ENCODE measurements at regions not wholly inside any gene's neighbourhood (a gene's known extent, or its start where the extent isn't known, plus 50 kb on each side); places are given as distances from the start of the nearest gene placed in this dataset.

GRCh38 chr20:42020316-42020715 lies 402.1 kb upstream of the CHD6 start:
- DNase-seq (ENCODE audit: low spot score): no peak

GRCh38 chr20:42018979-42019378 lies 400.8 kb upstream of the CHD6 start:
- DNase-seq (ENCODE audit: low spot score): no peak

GRCh38 chr20:42010090-42010489 lies 391.9 kb upstream of the CHD6 start:
- no peak for DNase-seq (ENCODE audit: low spot score)

- no peak for DNase-seq (ENCODE audit: low spot score)
Measured at GRCh38 chr20:42007251-42007650, 389.1 kb upstream of the CHD6 start.

- DNase-seq (ENCODE audit: low spot score): no peak
Measured at GRCh38 chr20:42005211-42005610, 387.0 kb upstream of the CHD6 start.

- DNase-seq (ENCODE audit: low spot score): no peak
Measured at GRCh38 chr20:42003380-42003779, 385.2 kb upstream of the CHD6 start.

- no peak for DNase-seq (ENCODE audit: low spot score)
Measured at GRCh38 chr20:41998539-41999341, 380.6 kb upstream of the CHD6 start.

GRCh38 chr20:41996951-41997350 lies 378.8 kb upstream of the CHD6 start:
- no peak for DNase-seq (ENCODE audit: low spot score)

- DNase-seq (ENCODE audit: low spot score): no peak
Measured at GRCh38 chr20:41992481-41992880, 374.3 kb upstream of the CHD6 start.

- no peak for DNase-seq (ENCODE audit: low spot score)
Measured at GRCh38 chr20:41991412-41991811, 373.2 kb upstream of the CHD6 start.

GRCh38 chr20:41989935-41990635 lies 371.9 kb upstream of the CHD6 start:
- peak; percentile 34 for DNase-seq (ENCODE audit: low spot score)

- no peak for DNase-seq (ENCODE audit: low spot score)
Measured at GRCh38 chr20:41989039-41989679, 371.0 kb upstream of the CHD6 start.

GRCh38 chr20:41984031-41984430 lies 365.9 kb upstream of the CHD6 start:
- DNase-seq (ENCODE audit: low spot score): no peak

- DNase-seq (ENCODE audit: low spot score): no peak
Measured at GRCh38 chr20:41983159-41983558, 365.0 kb upstream of the CHD6 start.

- no peak for DNase-seq (ENCODE audit: low spot score)
Measured at GRCh38 chr20:41981746-41982145, 363.6 kb upstream of the CHD6 start.

- DNase-seq (ENCODE audit: low spot score): no peak
Measured at GRCh38 chr20:41978875-41979274, 360.7 kb upstream of the CHD6 start.

- no peak for DNase-seq (ENCODE audit: low spot score)
Measured at GRCh38 chr20:41978246-41978790, 360.1 kb upstream of the CHD6 start.

- no peak for DNase-seq (ENCODE audit: low spot score)
Measured at GRCh38 chr20:41969656-41970055, 351.5 kb upstream of the CHD6 start.

GRCh38 chr20:41960166-41960565 lies 342.0 kb upstream of the CHD6 start:
- DNase-seq (ENCODE audit: low spot score): no peak

GRCh38 chr20:41958391-41958790 lies 340.2 kb upstream of the CHD6 start:
- DNase-seq (ENCODE audit: low spot score): no peak

- peak; percentile 16 for DNase-seq (ENCODE audit: low spot score)
Measured at GRCh38 chr20:41956338-41957074, 338.3 kb upstream of the CHD6 start.

- no peak for DNase-seq (ENCODE audit: low spot score)
Measured at GRCh38 chr20:41952166-41952565, 334.0 kb upstream of the CHD6 start.
